Neutrophil (primary cell): ENCODE measurements at regions not wholly inside any gene's neighbourhood (a gene's known extent, or its start where the extent isn't known, plus 50 kb on each side); places are given as distances from the start of the nearest gene placed in this dataset.

ENCODE experiments used
- H3K27ac ChIP-seq: fragments of 200-600 bp; sonication (generic); 2 replicates; pipeline ENCODE4 v1.5.1; 2016; ENCODE audit warnings: mild to moderate bottlenecking, moderate library complexity
- H3K27me3 ChIP-seq: fragments of 200-600 bp; sonication (generic); 2 replicates; pipeline ENCODE4 v1.6.0; 2016; ENCODE audit warnings: mild to moderate bottlenecking
- H3K36me3 ChIP-seq: fragments of 200-600 bp; sonication (generic); 2 replicates; pipeline ENCODE4 v1.5.1; 2017
- H3K4me1 ChIP-seq, 2 experiments: fragments of 200-600 bp in 1 of 2; sonication (generic) in 1 of 2; 1 replicate in 1 of 2; 2 replicates in 1 of 2; pipeline versions ENCODE4 v1.5.1 to v1.6.1; 2013 to 2016; ENCODE audit warnings: low read depth in 1 of 2, low read length in 1 of 2, mild to moderate bottlenecking in 1 of 2, moderate library complexity in 1 of 2; ENCODE audit not compliant: control insufficient read depth in 1 of 2, insufficient read depth in 1 of 2
- H3K4me3 ChIP-seq, 2 experiments: fragments of 200-600 bp in 1 of 2; sonication (generic) in 1 of 2; 1 replicate in 1 of 2; 2 replicates in 1 of 2; pipeline ENCODE4 v1.5.1; 2013 to 2016; ENCODE audit warnings: low read depth in 1 of 2, low read length in 1 of 2, mild to moderate bottlenecking in 1 of 2, moderate library complexity in 1 of 2
- H3K9me3 ChIP-seq: fragments of 200-600 bp; sonication (generic); 2 replicates; pipeline ENCODE4 v1.5.1; 2016
- CTCF ChIP-seq: fragments of 200-600 bp; sonication (generic); IDR thresholded peaks from 2 replicates; pipeline ENCODE4 v1.5.1; 2016; ENCODE audit warnings: antibody characterized with exemption

GRCh38 chr6:54618572-54618971 lies 228.0 kb upstream of the FAM83B start:
- TF ChIP-seq CTCF, result no peak
- H3K4me3 ChIP-seq, result no peak overlapping the region
- H3K36me3 ChIP-seq, result no peaks in the 10 kb centered on the region
- H3K27ac ChIP-seq, result no peak overlapping the region
- H3K4me1 ChIP-seq, result no peaks in the 10 kb centered on the region
- H3K27me3 ChIP-seq, result no peaks in the 10 kb centered on the region
- H3K9me3 ChIP-seq, result no peaks in the 10 kb centered on the region

GRCh38 chr6:54619102-54619501 lies 227.5 kb upstream of the FAM83B start:
- no peak overlapping the region for H3K27ac ChIP-seq
- H3K36me3 ChIP-seq, result no peaks in the 10 kb centered on the region
- H3K4me3 ChIP-seq, result no peak overlapping the region
- no peaks in the 10 kb centered on the region for H3K4me1 ChIP-seq
- no peak for TF ChIP-seq CTCF
- H3K9me3 ChIP-seq, result no peaks in the 10 kb centered on the region
- no peaks in the 10 kb centered on the region for H3K27me3 ChIP-seq

GRCh38 chr6:54621285-54621684 lies 225.3 kb upstream of the FAM83B start:
- Histone ChIP-seq H3K9me3 (no peaks in the 10 kb centered on the region), H3K36me3 (no peaks in the 10 kb centered on the region), H3K4me1 (no peaks in the 10 kb centered on the region), H3K27ac (no peak overlapping the region), H3K4me3 (no peak overlapping the region), H3K27me3 (no peaks in the 10 kb centered on the region)
- no peak for TF ChIP-seq CTCF

- Histone ChIP-seq H3K9me3 (no peaks in the 10 kb centered on the region), H3K27ac (no peak overlapping the region), H3K36me3 (no peaks in the 10 kb centered on the region), H3K27me3 (no peaks in the 10 kb centered on the region), H3K4me3 (no peak overlapping the region), H3K4me1 (no peaks in the 10 kb centered on the region)
- no peak for TF ChIP-seq CTCF
Measured at GRCh38 chr6:54624216-54624615, 222.4 kb upstream of the FAM83B start.

- no peaks in the 10 kb centered on the region for H3K9me3 ChIP-seq
- no peaks in the 10 kb centered on the region for H3K36me3 ChIP-seq
- H3K27ac ChIP-seq, result no peak overlapping the region
- no peaks in the 10 kb centered on the region for H3K4me1 ChIP-seq
- no peak for TF ChIP-seq CTCF
- no peaks in the 10 kb centered on the region for H3K27me3 ChIP-seq
- no peak overlapping the region for H3K4me3 ChIP-seq
Measured at GRCh38 chr6:54624779-54625178, 221.8 kb upstream of the FAM83B start.

GRCh38 chr6:54629131-54629530 lies 217.4 kb upstream of the FAM83B start:
- H3K27me3 ChIP-seq, result no peaks in the 10 kb centered on the region
- no peak overlapping the region for H3K4me3 ChIP-seq
- H3K4me1 ChIP-seq, result no peaks in the 10 kb centered on the region
- no peaks in the 10 kb centered on the region for H3K9me3 ChIP-seq
- H3K36me3 ChIP-seq, result no peaks in the 10 kb centered on the region
- no peak for TF ChIP-seq CTCF
- no peak overlapping the region for H3K27ac ChIP-seq
